Embryonic facial prominence (tissue), 1 donor: ENCODE measurements at regions not wholly inside any gene's neighbourhood (a gene's known extent, or its start where the extent isn't known, plus 50 kb on each side); places are given as distances from the start of the nearest gene placed in this dataset.
A peak's percentile ranks its signal among the peaks of the same experiment; 100 is the strongest.

Source experiments
- DNase-seq: peaks from one replicate; pipeline ENCODE4 v3.0.0-alpha.2; 2016; ENCODE audit errors: extremely low spot score

DNA sequence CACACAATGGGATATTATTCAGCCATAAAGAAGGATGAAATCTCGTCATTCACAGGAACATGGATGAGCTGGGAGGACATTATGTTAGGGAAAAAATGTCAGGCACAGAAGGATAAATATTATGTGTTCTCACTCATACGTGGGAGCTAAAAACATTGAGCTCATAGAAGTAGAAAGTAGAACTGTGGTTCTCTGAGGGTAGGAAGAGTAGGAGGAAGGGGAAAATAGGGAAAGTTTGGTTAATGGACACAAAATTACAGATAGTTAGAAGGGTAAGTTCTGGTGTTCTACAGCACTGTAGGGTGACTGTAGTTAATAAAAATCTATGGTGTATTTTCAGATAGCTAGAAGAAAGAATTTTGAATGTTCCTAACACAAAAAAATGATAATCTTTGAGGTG lies 102.6 kb upstream of the LIPC start:
- no peak for DNase-seq

DNA sequence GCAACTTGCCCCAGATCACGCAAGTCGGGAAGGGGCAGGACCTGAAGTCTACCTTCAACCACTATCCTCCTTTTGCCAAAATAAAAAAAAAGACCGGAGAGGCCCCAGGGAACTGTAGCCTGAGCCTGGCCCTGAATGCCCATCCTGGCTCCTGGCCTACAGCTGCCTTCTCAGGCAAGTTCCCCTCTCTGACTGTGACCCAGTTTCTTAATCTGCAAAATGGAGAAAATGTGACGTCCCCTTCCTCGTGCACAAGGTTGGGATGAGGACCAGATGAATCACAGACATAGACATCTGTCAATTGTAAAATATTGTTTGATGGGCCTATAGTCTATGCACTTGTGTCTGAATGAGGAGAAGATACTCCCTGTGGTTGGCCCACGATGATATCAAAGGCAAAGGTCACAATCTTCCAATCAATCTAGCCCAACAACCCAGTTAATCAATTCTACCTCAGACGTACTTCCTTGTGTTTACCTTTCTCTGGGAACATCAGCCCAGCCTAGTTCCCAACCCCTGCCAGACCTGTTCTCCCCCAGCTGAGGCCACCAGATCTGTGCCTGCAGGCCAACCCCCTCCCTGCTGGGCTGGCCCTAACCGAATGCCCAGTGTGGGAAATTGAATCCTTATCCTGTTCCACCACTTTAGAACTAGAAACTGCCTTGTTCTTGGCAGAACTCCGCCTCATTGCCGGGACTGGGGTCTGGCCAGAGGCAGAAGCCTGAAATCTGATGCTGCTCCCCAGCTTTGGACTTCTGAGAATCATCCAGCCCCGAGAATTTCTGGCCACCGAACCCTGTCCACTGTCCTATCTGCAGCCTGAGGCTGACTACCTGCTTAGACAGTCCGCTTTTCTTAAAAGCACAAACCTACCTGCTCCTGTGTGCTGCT lies 101.8 kb upstream of the LIPC start:
- no peak for DNase-seq

DNA sequence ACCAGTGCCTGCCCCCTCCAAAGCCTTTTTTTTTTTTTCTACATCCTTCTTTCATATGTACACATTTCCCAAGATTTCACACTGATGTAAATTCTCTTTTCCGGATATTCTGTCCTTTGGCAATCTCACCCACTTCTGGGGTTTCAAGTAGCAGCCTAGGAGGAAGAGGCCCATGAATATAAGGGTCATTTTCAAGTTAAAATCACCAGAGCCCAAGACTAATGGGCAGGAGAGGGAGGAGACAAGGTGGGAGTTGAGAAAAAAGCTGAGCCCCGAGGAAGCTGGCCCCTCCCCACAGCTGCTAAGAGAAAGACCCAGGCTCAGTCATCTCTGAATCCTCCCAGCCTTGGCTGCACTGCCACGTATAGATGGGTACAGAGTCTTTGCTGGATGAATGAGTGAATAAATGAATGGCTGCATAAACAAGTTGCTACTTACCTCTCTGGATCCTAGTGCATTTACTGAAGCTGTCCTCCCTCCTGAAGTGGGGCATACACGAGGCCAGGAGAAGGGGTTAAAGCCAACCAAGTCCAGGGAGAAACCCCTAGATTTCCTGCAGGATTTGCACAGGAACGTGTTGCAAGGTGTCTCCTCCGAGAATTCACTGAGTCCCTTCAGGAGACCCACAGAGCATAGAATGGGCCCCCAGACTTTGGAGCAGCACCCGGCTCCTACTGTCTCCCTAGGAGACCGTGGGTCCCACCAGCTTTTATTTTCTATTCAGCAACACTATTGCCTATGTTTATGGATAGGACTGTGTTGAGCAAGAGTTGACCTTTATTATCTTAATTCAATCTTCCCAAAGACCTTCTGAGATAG lies 100.8 kb upstream of the LIPC start:
- DNase-seq, result no peak

DNA sequence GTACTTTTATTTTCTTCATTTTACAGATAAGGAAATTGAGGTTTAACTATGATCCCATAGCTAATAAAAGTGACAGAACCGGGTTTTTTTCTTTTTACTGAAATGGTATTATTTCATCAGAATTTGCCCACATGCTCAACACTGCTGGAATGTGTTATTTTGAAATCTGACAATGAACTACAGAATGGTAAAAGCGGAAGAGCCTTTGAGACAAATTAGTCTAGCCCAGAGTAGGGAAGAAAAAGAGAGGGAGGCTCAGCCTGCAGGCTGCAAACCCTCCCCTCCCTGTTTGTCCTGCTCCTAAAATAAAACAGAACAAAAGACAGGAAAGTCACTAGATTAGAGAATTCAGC lies 100.3 kb upstream of the LIPC start:
- no peak for DNase-seq

DNA sequence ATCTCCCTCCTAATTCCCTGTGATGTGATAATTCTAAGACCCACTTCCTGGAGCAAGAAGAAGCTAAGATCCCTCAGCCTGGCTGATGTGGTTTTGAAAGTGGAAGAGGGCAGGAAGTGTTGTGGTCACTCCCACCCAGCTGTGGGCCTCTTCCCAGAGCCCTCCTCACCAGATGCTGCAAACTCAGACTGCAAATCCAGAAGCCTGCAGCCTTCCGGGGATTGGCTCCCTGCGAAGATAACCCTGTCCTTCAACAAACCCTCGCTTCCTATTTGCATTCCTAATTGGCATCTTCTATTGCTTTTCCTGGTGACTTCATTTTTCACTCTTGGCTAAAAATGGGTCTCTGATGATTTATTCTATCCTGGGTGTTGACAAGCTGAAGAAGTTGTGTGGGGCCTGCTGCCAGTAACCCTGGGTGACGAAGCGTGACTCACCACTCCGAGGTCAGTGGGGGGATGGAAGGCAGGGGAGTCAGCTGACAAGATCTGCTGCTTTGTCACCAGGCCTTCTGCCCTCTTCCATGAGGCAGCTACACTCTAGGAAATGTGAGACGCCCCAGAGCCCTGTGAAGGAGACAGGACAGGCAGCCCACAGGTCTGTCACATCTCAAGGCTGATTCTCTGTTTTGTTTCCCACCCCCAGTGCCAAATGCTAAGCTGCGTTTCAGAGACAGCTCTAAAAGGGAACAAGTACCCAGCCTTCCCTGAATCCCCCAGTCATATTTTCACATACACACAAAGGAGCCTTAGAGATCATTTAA lies 99.7 kb upstream of the LIPC start:
- DNase-seq, result peak; percentile 66

DNA sequence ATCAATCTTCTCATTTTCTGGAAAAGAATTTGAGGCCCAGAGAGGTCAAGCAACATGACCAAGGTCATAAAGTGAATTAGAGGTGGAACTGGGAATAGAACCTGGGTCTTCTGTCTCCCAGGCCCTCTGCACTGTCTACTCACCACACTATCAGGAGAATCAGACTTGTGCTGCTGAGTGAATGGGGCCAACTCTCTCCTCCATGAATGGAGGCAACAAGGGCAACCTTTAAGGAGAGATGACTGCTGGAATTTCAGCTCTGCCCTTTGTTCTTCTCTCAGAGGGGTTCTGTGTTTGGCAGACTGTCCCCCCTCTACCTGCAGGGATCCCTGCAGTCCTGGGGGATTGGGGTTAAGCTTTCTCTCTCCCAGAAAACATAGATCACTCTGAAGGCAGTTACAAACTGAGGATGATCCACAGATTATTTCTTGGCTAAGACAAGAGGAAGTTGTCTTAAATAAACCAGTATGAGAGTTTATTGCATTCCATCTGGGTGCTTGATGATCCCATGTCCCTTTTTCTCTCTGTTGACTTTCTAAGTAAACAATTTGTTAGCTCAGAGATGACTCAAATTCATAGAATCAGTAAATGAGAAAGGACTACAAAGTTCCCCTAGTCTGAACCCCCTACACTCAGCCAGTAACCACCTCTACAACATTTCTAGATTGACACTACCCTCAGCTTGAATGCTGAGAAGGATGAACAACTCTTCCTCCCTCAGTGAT lies 99.0 kb upstream of the LIPC start:
- DNase-seq, result no peak

DNA sequence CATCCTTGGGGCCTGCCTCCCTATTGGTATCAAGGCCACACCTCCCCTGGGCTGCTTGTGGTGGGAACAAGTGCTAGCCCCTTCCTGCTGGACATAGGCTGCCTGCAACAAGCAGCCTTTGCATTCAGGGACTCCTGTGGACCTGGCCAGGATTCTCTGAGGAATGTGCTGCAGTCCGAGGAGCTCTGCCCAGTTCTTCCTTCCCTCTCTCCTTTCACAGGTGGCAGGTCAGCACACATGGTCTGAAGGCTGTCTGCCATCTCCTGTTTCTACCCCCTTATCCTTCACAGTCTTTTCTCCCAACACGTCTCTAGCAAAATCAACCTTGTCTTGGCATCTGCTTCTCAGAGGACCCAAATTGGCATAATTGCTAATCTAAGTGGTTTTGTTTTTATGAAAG lies 97.0 kb upstream of the LIPC start:
- no peak for DNase-seq

DNA sequence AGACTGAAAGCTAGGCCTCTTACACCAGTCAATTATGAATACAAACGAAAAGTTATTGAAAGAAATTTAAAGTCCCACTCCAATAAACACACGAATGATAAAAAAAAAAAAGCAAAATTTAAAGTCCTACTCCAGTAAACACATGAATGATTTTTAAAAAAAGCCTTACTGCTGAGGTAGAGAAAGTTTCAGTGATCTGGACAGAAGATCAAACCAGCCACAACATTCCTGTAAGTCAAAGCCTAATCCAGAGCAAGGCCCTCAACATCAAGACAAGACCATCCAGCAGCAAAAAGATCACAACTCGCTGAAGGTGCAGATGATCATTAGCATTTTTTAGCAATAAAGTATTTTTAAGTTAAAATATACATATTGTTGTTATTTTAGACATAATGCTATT lies 95.6 kb upstream of the LIPC start:
- no peak for DNase-seq

DNA sequence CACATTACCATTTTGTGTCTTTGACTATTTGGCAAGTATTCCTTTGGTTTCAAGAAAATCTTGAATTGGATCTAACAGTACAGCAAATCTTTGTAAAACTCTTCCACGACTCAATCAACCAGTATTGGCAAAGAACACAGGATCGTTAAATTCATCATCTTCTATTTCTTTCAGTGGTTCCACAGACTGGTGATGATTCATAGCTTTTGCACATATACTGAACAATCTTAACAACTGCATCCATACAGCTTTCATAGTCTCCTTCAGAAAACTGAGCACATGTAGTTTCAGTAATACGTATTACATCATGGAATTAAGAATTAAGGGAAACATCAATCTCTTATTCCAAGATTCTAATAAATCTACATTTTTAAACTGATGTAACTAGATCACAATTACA lies 91.6 kb upstream of the LIPC start:
- no peak for DNase-seq

DNA sequence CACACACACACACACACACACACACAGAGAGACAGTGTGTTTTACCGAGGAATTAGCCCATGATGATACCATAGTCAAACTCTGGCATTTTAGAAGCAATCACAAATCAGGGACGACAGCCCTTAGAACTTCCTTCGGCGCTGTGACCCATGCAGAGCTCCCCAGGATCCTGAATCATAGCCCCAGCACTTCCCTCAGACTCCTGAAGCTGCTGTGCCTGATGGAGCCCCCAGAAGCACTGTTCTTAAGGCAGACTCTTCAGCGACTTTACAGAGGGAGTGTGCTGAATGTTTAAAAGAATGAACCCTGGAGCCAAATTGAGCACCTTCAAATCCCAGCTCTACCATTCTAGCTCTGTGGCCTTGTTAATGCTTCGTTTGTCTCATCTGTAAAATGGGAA lies 89.3 kb upstream of the LIPC start:
- no peak for DNase-seq

DNA sequence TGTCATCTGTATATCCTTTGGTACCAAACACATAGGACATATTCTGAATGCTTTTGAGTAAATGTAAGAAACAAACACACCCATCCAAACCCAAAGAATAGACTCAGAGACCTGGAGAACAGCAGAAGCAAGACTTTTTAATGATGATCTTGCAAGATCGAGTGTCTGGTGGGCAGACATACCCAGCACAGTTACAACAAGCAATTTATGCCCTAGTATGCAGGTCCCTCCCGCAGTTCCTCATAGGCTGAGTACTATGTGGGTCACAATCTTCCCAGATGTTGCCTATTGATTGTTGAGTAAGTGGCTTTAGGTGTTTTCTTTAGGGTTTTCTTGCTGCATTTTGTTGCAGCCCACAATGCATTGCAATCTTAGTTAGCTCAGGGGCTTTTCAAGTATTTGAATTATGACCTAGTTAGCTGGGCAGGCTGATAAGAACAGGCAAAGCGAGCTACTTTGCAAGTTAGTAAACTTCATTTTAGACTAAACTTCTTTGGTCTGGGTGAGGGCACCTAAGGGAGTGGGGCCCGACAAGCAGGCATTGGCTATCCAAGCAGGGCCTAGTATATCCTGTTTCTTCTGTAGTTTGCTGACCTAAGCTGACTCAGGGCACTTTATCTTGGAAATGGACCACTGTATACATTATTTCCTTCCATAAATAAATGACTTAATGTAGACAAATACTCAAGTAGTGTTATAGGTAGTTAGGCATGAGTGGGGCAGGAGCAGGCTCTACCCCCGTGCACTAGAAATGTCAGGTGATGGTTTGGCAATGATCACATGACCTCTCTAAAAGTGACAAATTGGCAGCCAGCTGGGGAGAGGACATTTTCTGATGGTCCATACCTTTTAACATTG lies 87.3 kb upstream of the LIPC start:
- DNase-seq, result no peak

DNA sequence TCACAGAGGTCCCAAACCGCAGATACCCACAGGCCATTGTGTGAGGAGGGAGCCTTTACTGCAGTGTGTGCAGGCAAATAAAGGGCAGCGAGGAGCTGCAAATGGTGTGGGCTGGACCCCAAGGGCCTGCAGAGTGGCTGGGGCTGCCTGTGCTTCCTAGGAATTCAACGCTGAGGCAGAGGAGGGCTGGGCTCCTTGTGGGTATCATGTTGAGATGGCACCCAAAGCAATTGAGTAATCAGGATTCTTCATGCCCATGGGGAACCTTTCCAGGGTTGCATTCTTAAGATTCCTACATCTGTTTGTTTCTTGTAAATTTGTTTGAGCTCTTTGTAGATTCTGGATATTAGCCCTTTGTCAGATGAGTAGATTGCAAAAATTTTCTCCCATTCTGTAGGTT lies 85.4 kb upstream of the LIPC start:
- no peak for DNase-seq

DNA sequence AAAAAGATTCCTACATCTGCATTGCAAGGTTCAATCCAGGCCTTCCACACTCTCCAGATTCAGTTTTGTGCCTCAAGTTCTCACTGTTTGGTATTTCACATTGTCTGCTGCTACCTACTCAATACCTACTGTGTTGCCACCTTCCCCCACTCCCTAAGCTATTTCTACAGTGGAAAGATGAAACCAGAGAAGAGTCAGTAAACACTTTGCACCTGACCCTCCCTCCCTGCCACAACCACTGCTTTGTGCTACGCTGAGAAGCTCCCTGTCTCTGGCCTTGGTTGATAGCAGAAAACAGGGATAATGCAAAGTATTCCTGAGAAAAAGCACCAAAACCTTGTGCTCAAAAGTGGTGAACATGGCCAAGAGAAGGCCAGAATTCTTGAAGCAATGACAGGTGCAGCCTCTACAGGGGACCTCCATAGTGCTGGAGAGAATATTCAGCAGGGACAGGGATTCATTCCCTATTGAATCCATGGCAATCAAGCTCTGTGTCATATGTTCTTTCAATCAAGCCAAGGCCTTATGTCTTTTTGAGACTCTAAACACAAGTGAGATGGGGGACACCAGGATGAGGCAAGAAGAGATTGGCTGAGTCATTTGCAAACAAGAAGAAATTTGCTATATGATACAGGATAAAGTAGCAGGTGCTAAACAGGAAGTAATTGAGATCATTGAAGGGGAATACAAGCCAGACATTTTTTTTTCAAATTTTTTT lies 83.5 kb upstream of the LIPC start:
- no peak for DNase-seq

DNA sequence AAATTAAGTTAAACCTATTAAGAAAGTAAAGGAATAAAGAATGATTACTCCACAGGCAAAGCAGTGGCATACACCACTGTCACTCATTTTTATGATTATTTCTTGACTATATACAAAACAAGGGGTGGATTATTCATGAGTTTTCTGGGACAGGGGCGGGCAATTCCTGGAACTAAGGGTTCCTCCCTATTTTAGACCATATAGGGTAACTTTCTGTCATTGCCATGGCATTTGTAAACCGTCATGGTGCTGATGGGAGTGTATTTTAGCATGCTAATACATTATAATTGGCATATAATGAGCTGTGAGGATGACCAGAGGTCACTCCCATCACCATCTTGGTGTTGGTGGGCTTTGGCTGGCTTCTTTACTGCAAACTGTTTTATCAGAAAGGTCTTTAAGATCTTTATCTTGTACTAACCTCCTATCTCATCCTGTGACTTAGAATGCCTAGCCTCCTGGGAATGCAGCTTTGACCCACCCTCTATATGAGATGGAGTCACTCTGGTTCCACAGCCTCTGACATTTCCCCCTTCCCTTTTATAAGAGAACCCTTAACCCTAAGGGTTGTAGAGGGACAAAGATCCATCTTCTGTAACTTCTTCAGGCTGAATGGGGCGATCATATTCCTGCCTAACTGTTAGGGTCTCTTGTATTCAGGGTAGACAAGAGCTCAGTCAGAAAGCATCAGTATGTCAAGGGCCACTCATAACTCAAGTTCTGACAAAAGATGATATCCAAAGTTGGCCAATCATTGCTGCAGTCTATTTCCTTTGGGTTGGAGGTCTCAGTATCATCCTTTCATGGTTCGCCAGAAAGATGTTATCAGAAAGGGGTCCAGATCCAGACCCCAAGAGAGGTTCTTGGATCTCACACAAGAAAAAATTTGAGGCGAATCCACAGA lies 79.5 kb upstream of the LIPC start:
- DNase-seq, result no peak

DNA sequence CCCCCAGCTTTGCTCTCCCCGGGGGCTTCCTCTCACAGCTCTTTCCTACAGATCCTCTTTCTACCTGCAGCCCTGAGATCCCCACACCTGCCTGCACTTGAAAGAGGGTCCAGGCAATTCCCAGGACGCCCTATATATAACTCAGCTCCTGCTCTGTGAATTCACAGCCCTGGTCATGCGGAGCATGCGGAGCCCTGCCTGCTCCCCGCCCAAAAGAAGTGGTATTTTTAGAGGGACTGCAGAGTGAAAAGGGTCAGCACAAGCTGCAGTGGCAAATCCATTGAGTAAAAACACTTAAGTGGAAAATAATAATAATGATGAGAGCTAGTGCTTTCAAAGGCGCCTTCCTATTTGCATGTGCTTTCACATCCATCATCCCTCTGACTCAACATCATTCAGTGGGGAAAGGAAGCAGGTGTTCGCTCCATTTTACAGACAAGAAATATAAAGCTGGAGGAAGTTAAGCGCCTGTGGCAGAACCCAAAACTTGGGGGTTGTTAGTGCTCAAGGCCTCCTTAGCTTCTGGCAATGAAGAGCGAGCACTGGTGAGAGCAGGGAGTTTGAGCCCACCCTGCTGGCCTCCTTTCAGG lies 76.3 kb upstream of the LIPC start:
- DNase-seq, result no peak

DNA sequence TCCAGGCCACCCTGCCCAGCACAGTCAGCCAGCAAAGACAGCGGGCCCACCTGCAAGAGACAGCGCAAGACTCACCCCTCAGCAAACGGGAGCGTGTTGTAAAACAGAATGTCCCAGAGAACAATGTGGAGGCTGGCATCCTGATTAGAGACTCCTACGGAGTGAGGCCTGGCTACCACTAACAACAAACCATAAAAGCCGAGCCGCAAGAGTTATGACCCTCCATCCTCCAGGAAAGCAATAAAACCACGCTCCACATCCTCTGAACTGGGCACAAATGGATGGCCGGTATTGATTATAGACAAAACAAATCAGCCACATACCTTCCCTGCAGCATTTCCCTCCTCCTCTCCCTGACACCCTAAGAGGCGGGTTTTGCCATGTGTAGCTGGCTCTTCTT lies 75.8 kb upstream of the LIPC start:
- DNase-seq, result no peak

DNA sequence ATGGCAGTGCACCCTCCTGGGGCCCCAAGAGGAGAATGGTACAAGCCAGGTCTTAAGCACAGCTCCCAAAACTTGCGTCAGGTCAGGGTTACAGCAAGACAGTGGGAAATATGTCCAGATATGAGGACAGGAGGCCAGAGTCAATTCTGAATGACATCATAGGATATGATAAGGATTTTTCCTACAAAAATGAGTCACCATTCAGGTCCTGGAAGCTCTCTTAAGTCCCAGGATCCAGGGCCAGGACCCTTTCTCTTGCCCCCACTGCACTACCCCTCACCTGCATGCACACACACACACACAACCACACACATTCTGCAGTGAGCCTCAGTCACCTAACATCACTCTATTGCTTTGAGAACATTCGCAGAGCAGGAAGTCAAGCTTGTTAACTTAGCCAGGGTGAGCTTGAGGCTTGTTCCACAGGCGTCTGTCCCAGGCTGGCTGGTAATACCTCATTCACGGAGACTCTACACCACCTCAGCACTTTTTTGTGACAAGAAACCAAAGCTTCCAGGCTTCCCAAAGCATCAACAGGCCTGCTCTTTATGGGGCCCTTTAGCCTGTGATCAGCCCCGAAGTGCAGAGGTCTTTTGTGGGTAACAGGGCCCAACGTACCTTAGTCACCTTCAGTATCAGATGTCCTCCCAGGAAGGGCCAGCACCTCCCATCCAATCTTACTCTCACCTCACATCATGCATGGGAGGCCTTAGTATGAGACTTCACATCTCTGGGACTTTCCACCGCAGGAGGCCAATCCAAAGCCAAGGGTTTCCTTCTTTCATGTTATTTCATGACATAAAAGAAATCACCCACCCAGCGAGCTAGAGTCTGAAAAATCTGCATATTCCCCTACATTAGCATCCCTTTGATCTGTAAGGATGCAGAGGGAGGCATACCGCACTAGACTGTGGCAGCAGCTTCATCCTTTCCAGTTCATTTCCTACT lies 74.0 kb upstream of the LIPC start:
- DNase-seq, result no peak
